ENCODE measurements at regions not wholly inside any gene's neighbourhood (a gene's known extent, or its start where the extent isn't known, plus 50 kb on each side); places are given as distances from the start of the nearest gene placed in this dataset.
"Not testable (repeated sequence)": the region's sequence is repeated elsewhere in the genome, so short reads cannot be mapped to it uniquely, and the experiment has no call there.

GRCh38 chr7:136325578-136325977, 348.4 kb upstream of the MTPN start:
- DNase-seq (ENCODE audit: low spot score) = no peak

- DNase-seq (ENCODE audit: low spot score) = no peak
These were observed 347.9 kb upstream of the MTPN start for GRCh38 chr7:136325027-136325426.

GRCh38 chr7:136324073-136324704, 347.0 kb upstream of the MTPN start:
- no peak for DNase-seq (ENCODE audit: low spot score)

- no peak for DNase-seq (ENCODE audit: low spot score)
These were observed 335.4 kb upstream of the MTPN start for GRCh38 chr7:136312592-136312991.

GRCh38 chr7:136309407-136309806, 332.2 kb upstream of the MTPN start:
- no peak for DNase-seq (ENCODE audit: low spot score)

- no peak for DNase-seq (ENCODE audit: low spot score)
These were observed 331.1 kb upstream of the MTPN start for GRCh38 chr7:136308230-136308629.

GRCh38 chr7:136303162-136303561, 326.0 kb upstream of the MTPN start:
- no peak for DNase-seq (ENCODE audit: low spot score)

- no peak for DNase-seq (ENCODE audit: low spot score)
These were observed 324.9 kb upstream of the MTPN start for GRCh38 chr7:136302049-136302448.

- DNase-seq (ENCODE audit: low spot score) = no peak
These were observed 317.8 kb upstream of the MTPN start for GRCh38 chr7:136294977-136295376.

GRCh38 chr7:136293841-136294391, 316.8 kb upstream of the MTPN start:
- DNase-seq (ENCODE audit: low spot score) = no peak

GRCh38 chr7:136293272-136293671, 316.1 kb upstream of the MTPN start:
- no peak for DNase-seq (ENCODE audit: low spot score)

- DNase-seq (ENCODE audit: low spot score) = no peak
These were observed 315.2 kb upstream of the MTPN start for GRCh38 chr7:136292365-136292764.

- DNase-seq (ENCODE audit: low spot score) = no peak
These were observed 313.2 kb upstream of the MTPN start for GRCh38 chr7:136290351-136290750.

- DNase-seq (ENCODE audit: low spot score) = no peak
These were observed 300.9 kb upstream of the MTPN start for GRCh38 chr7:136278057-136278456.

GRCh38 chr7:136275794-136276193, 298.6 kb upstream of the MTPN start:
- no peak for DNase-seq (ENCODE audit: low spot score)

- no peak for DNase-seq (ENCODE audit: low spot score)
These were observed 297.6 kb upstream of the MTPN start for GRCh38 chr7:136274636-136275345.

GRCh38 chr7:136272934-136273333, 295.8 kb upstream of the MTPN start:
- no peak for DNase-seq (ENCODE audit: low spot score)

GRCh38 chr7:136267822-136268221, 290.7 kb upstream of the MTPN start:
- DNase-seq (ENCODE audit: low spot score) = no peak

GRCh38 chr7:136266457-136266856, 289.3 kb upstream of the MTPN start:
- DNase-seq (ENCODE audit: low spot score) = no peak

GRCh38 chr7:136264304-136264703, 287.1 kb upstream of the MTPN start:
- DNase-seq (ENCODE audit: low spot score) = not testable (repeated sequence)

GRCh38 chr7:136263112-136263860, 286.1 kb upstream of the MTPN start:
- not testable (repeated sequence) for DNase-seq (ENCODE audit: low spot score)

GRCh38 chr7:136260591-136260990, 283.4 kb upstream of the MTPN start:
- not testable (repeated sequence) for DNase-seq (ENCODE audit: low spot score)

GRCh38 chr7:136259074-136259473, 281.9 kb upstream of the MTPN start:
- no peak for DNase-seq (ENCODE audit: low spot score)
